NCI-H146 treated with DMSO at 0.1 percent for 48 hours (cell line): ENCODE measurements at regions not wholly inside any gene's neighbourhood (a gene's known extent, or its start where the extent isn't known, plus 50 kb on each side); places are given as distances from the start of the nearest gene placed in this dataset.
"Not testable (repeated sequence)": the region's sequence is repeated elsewhere in the genome, so short reads cannot be mapped to it uniquely, and the experiment has no call there.

Experiments
- DNase-seq: peaks from one replicate; lab custom pipeline; 2025; ENCODE audit not compliant: unreplicated experiment; lab: John Stamatoyannopoulos, UW

DNA sequence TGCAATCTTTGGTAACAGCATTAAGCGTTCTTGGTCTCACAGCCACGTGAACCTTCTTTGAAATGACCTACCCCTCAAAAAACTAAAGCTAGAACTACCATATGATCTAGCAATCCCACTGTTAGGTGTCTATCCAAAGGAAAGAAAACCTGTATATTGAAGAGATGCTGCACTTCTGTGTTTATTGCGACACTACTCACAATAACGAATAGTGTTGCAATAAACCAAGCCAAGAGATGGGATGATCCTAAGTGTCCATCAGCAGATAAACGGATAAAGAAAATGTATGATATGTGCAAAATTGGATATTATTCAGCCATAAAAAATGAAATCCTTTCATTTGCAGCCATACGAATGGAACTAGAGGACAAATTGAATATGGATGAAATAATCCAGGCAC, 637.9 kb downstream of the EFNB2 start:
- DNase-seq: no peak

DNA sequence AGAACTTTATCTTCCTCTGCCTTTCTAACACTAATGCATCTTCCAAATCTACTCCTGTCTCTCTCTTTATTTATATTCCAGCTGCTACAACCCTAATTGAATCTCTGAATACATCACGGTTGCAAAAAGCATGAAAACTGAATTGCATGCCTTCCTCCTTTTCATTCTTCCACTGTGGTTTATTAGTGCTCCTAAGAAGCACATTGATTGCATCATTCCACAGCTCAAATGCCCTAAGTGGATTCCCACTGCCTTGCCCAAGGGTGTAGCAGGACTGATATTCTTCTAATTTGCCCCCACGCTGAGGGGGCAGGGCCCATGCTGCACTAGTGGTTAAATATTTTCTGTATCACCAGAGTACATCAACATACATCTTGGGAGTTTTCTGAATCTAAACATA, 640.8 kb downstream of the EFNB2 start:
- DNase-seq: no peak

DNA sequence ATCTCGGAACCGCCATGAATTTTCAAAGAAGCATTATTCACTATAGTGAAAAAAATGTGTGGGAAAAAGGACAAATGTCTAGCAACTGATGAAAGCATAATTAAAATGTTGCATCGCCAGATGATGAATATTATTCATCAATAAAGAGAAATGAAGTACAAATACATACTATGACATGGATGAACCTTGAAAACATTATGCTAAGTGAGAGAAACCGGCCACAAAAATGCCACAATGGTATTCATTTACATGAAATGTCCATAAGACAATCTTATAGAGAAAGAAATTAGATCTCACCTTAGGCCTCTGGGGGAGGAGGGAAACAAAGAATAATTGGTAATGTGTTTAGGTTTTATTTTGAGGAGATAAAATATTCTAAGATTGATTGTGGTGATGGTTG, 645.0 kb downstream of the EFNB2 start:
- no peak for DNase-seq

DNA sequence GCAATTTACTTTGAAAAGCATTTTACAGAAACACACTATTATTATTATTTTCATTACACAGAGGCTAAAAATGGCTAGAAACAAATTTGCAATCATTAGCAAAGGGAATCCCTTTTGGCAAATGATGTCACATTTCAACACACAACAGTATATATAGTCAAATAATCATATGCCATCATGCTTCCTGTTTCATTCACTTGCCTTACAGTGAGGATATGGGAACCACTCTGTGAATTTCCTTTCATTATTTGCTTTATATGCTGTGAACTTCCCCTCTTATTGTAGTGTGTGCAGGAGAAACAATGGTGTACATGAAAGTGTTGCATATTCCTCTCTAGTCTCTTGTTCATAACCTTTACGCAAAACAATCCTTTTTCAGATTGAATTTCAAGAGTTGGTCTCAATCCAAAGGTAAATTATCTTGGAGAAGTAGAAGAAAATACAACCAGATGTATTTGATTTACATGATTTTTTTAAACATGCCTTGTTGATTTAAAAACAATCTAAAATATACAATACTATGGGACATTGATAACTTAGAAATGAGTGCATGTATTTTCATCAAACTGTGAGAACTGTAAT, 657.3 kb downstream of the EFNB2 start:
- DNase-seq: no peak

DNA sequence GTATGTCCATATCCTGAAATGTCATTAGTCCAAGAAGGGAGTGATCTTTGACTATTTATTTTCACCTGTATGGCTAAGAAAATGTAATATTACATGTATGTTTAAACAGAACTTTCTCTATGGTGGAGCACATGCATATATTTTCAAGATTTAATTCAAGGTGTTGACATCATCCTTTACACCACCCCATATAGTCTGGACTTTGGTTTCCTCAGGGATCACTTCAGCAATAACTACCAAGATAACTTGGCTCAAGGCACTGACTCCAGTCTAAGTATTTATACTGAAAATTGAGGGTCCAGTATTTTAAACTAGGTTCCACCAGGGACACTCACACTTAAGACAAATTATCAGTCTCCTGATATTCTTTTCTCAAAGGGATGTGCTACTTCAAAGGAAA, 660.6 kb downstream of the EFNB2 start:
- no peak for DNase-seq

DNA sequence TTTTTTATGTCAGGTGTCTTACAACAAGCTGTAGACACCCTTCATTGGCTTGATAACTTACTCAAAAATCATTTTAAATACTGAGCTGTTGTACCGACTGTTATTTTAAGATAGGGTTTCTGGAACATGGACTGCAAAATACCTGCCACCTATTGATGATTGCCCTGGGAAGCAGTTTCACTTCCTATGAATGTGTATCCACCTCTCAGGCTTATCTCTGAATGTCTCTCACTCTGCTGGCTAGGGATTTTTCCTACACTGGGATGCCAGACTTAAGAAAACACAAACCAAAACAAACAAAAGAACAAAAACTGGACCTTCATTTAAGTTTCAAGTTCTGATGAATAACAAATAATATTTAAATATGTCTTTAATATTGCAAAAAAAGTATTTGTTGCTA, 663.7 kb downstream of the EFNB2 start:
- no peak for DNase-seq

DNA sequence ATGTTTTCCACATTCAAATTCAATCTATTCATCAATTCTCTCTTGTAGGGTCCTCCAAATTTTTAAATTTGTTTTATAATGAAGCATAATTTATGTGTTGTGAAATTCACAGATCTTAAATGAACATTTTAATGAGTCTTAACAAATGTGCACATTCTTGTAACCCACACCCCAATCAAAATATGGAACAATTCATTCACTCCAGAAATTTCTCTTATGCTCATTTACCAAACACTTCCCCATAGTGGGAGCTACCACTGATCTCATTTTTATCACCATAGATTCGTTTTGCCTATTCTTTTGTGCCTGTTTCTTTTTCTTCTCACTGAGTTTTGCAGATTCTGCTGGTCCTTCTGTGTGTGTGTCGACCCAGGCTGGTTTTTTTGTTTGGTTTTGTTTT, 664.1 kb downstream of the EFNB2 start:
- DNase-seq: no peak

DNA sequence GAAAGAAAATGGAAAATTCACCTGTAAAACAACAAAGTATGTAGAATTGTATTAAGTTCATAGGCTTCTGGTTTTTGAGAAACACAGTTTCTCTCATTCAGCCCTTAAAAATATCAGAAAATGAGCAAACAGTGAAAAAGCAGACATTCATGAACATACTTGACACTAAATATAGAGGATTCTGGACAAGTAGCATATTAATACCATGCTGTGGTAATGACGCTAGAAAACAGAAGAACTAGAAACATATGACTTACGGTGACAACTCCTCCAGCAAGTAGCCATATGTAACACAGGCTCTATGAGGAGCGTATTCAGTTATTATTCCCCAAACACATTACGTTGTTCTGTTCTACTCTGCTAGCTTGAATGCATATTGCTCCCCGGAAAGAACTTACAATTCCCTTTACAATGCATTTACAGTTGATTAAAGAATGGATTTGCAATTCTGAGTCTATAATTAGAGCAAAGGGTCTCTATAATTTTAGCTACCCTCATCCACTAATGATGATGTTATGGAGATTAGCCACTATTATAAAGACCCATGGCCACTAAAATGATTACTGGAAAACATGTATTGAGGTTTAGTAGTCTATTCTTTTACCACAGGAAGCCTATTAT, 672.1 kb downstream of the EFNB2 start:
- no peak for DNase-seq

DNA sequence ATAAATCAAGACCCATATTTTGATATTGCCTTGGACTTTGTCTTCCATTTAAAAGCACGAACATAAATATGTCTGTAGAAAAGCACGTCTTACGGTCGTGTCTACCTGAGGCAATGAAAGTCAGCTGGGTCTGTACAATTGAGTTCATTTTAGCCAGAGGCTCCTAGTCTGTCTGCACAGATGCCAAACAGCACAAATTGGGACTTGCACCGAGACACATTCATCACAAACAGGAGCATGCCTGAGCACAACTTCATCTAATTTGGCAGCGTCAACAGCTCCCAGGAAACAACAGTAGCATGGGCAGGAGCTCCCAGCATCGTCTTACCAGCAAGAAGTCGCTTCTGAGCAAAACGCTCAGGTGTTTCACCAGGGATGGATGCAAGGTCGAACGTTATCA, 687.0 kb downstream of the EFNB2 start:
- DNase-seq: no peak

DNA sequence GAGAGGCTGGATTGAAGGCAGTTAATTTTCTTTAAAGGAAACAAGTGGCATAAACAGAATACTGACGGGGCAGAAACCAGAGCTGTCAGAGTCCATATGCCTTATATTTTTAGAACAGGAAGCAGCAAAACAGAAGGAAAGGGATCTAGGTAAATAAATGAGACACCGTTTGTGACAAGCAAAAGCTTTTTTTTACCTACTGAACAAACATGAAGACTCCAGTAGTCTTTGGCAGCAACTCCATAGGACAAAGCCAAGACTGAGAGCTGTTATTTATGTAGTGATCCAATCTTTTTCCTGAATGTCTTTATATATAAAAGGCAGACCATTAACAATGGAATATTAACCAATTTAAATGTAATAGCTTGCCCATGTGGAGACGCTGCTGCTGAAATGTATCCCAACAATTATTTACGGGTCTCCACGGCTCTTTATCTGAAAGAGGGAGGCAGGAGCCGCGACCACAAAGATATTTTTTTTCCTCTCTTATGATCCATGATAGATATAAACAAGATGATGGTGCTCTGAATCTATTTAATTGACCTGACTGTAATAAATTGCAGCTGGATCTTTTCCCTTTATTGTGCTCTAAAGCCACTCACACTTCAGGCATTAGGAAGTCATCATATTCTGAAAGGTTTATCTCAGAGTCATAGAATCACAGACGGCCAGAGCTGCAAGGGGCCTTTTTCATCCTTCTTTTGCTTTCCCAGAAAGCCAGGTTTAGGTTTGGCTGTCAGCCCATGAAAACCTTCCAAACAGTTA, 687.8 kb downstream of the EFNB2 start:
- DNase-seq: no peak

DNA sequence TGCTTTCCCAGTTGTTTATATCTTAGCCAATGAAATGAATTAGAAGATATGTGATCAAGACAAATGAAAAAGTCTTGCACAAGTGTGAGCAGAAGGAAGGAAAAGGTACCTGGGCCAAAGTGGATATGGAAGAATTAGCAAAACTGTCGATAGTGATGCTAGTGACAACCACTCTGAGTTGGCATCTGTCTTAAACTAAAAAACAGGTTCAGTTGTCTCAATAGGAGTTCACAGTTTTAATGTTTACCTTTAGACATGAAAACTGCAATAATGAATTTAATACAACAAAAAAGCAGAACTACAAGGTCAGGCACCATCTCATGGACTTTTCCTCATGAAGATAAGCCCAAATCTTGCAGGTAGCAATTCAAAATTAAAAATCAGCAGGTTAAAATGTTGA, 688.5 kb downstream of the EFNB2 start:
- DNase-seq: no peak

DNA sequence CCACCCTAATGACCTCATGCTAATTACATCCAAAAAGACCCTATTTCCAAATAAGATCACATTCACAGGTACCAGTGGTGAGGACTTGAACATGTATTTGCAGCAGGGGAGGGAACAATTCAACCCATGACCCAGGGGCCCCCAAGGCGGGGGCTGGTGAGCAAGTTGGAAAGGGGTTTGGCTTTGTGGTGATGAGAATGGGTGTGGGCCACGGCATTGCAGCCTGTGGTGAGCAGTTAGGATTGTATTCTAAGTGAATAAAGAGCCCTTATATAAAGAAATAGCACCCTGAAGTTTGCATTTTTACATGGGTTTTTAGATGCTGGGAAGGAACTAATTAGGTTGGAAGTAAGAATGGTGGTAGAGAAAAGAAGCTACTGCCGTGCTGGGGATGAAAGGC, 694.2 kb downstream of the EFNB2 start:
- no peak for DNase-seq

DNA sequence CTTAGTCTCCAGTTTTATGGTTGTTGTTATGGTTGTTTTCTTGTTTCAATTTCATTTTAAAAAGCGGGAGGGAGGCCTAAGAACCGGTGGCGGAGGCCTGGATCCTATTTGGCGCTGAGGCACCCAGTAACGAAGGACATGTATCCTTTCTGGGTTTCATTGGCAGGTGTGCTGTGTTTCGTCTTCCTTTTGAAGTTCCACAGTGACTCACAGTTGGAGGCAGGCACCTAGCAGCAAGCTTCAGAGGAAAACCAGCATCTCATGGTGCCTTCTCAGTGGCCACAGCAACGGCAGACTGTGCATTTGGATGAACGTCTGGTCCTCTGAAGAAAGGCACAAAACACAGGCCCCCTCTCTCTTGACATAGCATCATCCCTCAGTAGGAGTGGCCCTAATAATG, 697.2 kb downstream of the EFNB2 start:
- no peak for DNase-seq

DNA sequence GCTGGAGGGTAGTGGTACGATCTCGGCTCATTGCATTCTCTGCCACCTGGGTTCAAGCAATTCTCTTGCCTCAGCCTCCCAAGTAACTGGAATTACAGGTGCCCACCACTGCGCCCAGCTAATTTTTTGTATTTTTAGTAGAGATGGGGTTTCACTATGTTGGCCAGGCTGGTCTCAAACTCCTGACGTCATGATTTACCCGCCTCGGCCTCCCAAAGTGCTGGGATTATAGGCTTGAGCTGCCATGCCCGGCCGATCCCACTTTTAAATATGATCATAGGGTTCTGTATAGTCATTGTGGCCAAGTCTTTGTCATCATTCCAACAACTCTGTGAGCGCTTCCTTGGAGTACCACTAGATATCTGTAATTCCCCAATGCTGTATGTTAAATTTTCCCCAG, 698.2 kb downstream of the EFNB2 start:
- DNase-seq: not testable (repeated sequence)

DNA sequence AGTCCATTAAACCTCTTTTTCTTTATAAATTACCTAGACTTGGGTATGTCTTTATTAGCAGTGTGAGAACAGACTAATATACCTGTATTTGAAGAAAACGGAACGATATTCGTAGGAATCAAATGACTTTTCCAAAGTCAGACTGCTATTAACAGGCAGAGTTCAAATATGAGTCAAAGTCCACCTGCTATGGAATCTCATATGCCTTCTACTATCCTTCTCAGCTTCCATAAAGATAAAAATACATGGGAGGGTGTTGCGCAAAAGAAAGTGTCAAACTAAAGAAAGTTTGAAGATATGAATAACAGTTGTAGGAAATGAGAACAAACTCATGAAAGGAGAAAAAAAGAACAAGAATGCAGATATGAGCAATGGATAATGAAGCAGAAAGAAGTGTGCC, 704.6 kb downstream of the EFNB2 start:
- no peak for DNase-seq

DNA sequence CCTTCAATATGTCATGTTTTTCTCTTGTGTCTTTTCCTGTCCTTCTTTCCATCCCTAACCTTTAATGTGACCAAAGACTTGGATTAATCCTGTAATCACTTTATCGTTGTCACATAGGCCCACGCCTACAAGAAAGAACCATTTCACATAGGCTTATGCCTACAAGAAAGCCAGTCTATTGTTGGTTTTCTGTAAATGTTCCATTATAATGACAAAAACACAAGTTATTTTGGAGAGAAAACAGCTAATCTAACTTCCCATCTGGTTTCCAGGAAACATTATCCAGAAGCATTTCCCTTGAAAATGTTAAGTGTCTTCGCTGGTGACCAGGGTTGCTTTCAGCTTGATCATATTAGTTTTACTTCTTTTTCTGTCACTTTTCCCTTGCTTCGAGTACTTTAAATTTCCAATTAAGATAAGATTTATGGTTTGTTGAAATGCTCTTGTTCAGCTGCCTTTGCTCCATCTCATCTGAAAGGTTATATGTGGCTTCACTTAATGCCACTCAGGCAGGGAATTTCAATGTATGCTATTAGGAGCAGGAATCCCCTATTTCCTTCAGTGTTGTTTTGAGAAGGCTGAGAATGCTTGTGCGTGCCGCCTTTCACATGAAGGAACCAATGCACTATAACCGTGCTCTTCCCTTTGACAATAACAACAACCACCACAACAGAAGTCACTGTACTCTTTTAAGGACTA, 708.2 kb downstream of the EFNB2 start:
- no peak for DNase-seq

DNA sequence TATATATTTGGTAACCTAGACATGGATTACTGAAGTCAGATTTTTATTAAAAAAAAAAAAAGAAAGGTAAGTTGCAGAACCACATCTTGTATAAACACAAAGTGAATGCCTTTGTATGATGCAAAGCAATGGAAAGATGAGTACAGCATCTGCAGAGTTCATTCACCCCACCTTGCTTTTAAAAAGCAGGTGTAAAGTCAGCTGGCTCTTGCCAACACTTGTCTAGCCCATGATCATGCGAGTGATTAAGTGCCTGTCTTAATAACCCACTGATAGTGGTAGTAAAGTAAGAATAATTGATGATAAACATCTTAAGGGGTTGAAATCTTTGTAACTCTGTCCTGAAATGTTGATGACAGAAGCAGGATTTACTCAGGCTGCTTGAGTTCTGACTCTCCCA, 710.4 kb downstream of the EFNB2 start:
- no peak for DNase-seq

DNA sequence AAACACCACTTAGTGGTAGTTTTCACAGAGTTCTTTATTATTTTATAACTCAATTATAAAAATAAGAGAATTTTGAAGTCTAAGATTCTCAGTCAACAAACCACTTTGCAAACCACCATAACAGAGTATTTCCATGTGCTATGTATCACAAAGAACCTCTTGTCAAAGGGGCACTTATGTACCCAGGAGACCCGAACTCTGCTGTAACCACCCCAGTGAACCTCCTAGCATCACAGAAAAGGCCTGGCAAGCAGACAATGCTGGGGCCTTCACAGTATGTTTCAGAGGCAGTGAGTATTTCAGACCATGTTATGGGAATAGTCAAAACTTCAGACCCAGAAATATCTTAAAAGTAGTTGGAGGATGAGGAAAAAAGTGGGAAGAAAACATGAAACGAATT, 714.1 kb downstream of the EFNB2 start:
- DNase-seq: no peak

DNA sequence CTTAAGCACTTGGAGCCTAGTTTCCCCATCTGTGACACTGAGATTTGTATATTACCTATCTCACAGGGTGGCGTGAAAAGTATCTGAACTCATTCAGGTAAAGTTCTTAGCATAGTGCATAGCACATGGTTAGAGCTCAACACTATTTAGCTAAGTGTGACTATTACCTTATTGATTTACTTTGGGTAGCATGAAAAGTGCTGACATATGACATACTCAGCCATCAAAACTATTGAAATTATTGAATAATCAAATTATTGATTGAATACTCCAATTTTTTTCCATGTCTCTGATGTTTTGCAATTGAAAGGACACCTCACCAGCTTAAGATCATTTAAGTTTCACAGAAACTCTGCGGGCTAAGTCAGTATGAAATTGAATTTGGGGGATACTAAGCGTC, 715.0 kb downstream of the EFNB2 start:
- DNase-seq: no peak

DNA sequence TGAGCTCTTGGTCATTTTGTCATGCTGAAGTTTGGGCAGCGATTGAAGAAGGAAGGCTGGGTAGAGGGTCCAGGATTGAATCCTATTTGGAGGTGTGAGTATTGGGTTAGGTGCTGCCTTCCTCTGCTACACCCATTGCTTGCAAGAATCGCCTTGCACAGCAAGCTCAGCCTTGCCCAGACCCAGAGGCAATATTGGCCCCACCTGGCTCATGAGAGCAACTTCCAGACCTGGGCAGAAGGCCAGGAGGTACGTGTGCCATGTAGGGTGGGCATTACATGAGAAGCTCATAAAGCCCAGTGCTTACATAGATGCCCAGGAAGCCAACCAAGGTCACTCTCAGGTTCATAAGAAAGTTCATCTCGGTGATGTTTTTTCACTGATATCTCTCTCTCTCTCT, 718.0 kb downstream of the EFNB2 start:
- DNase-seq: no peak

DNA sequence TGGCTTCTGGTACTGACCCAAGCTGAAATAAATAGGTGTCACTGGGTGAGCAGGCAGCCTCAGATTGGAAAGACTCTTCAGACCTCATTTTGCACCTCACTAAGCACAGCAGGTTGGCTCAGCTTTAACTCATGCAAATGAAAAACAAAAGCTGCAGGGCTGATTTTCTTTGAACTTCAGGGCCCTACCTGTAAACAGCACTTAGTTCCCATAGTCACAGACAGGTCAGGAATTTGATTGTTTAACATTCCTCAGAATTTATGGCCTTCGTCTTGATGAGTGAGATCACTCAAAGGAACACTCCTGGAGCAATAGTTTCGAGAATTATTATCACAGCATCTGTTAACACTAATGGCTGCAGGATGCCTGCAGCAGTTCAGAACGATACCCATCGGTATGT, 718.5 kb downstream of the EFNB2 start:
- no peak for DNase-seq

DNA sequence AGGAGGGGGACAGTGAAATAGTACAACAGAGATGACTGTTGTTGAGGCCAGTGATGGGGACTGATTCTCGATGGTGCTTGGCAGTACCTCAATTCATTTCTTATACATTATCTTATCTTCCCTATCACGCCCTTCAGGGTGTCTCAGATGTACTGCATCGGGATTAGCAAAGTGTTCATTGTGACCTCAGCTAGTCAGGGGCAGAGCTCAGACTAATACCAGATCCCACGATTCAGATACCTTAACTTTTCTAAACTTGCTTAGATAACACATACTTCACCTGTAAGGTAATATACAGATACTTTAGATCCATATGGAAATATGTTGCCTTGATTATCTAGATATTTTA, 720.6 kb downstream of the EFNB2 start:
- DNase-seq: no peak
